Activated CD4-positive, alpha-beta T cell treated with anti-CD3 and anti-CD28 coated beads for 36 hours (primary cell): ENCODE measurements at regions not wholly inside any gene's neighbourhood (a gene's known extent, or its start where the extent isn't known, plus 50 kb on each side); places are given as distances from the start of the nearest gene placed in this dataset.

Experiments used
- ATAC-seq: fragments of 200-7000 bp; cut with Tn5 transposase; one replicate; pipeline ENCODE4 v1.10.0; 2021; ENCODE audit warnings: mild to moderate bottlenecking, moderate library complexity
- CTCF ChIA-PET: fragments of 350-600 bp; sonication (Branson Sonifier 250); formaldehyde crosslinking; loops from one replicate; lab custom pipeline; 2021; ENCODE audit warnings: antibody characterized with exemption; lab: Charles Lee
- POLR2A ChIA-PET: fragments of 350-600 bp; sonication (Branson Sonifier 250); formaldehyde crosslinking; loops from one replicate; lab custom pipeline; 2021; ENCODE audit warnings: antibody characterized with exemption, inconsistent platforms; lab: Charles Lee
- DNase-seq: peaks from one replicate; pipeline ENCODE4 v3.0.0-alpha.2; 2020
- H3K27ac Mint-ChIP-seq: one replicate; pipeline ENCODE4 v1.8.0; 2021; ENCODE audit warnings: mixed read lengths
- H3K27me3 Mint-ChIP-seq: one replicate; pipeline ENCODE4 v1.8.0; 2021; ENCODE audit warnings: mixed read lengths
- H3K36me3 Mint-ChIP-seq: one replicate; pipeline ENCODE4 v1.8.0; 2021; ENCODE audit warnings: low read depth, mixed read lengths
- H3K4me1 Mint-ChIP-seq: one replicate; pipeline ENCODE4 v1.8.0; 2021; ENCODE audit warnings: mixed read lengths
- H3K4me3 Mint-ChIP-seq: one replicate; pipeline ENCODE4 v1.8.0; 2021; ENCODE audit warnings: mild to moderate bottlenecking, moderate library complexity, mixed read lengths
- H3K9me3 Mint-ChIP-seq: one replicate; pipeline ENCODE4 v1.8.0; 2021; ENCODE audit warnings: low read depth, mixed read lengths
- intact Hi-C, 2 experiments: fragments of 100-400 bp; cut with DNase I in 1 of 2; cut with micrococcal nuclease in 1 of 2; formaldehyde crosslinking; loops; one replicate each; pipeline versions ENCODE4 v1.14.2 to v1.15.1; 2022 to 2024; cut with DNase I, micrococcal nuclease

GRCh38 chr1:5812295-5812694 is 179.9 kb downstream of the NPHP4 start:
- CTCF ChIA-PET, result interaction anchor here (0.6 kb wide), 1 partner anchor 299 kb away, joined by 3 read pairs; no protein-coding TSS in a partner anchor
- Mint-ChIP-seq H3K4me3 (no peak overlapping the region), H3K9me3 (no peaks in the 10 kb centered on the region), H3K4me1 (no peaks in the 10 kb centered on the region), H3K27ac (no peak overlapping the region), H3K27me3 (peaks cover 9% of the 10 kb centered on the region), H3K36me3 (no peaks in the 10 kb centered on the region)
- POLR2A ChIA-PET, result no interaction called here
- no peak for DNase-seq
- intact Hi-C loops, result no loop called here
- no peak for ATAC-seq

- Mint-ChIP-seq H3K4me3 (no peak overlapping the region), H3K27ac (no peak overlapping the region), H3K9me3 (no peaks in the 10 kb centered on the region), H3K27me3 (peaks cover 4% of the 10 kb centered on the region), H3K36me3 (no peaks in the 10 kb centered on the region), H3K4me1 (no peaks in the 10 kb centered on the region)
- ATAC-seq, result no peak
- no peak for DNase-seq
- ChIA-PET CTCF (no interaction called here), POLR2A (no interaction called here)
- intact Hi-C loops, result no loop called here
Measured at GRCh38 chr1:5811419-5811818, 180.8 kb downstream of the NPHP4 start.

GRCh38 chr1:5810553-5811270 is 181.5 kb downstream of the NPHP4 start:
- intact Hi-C loops, result no loop called here
- Mint-ChIP-seq H3K36me3 (no peaks in the 10 kb centered on the region), H3K4me3 (no peak overlapping the region), H3K27me3 (peaks cover 2% of the 10 kb centered on the region), H3K27ac (no peak overlapping the region), H3K4me1 (no peaks in the 10 kb centered on the region), H3K9me3 (no peaks in the 10 kb centered on the region)
- no peak for DNase-seq
- ATAC-seq, result no peak
- ChIA-PET POLR2A (no interaction called here), CTCF (no interaction called here)

GRCh38 chr1:5810131-5810530 is 182.1 kb downstream of the NPHP4 start:
- ChIA-PET POLR2A (no interaction called here), CTCF (no interaction called here)
- intact Hi-C loops, result no loop called here
- no peak for DNase-seq
- ATAC-seq, result no peak
- no peak overlapping the region for H3K27ac Mint-ChIP-seq
- H3K36me3 Mint-ChIP-seq, result no peaks in the 10 kb centered on the region
- no peak overlapping the region for H3K4me3 Mint-ChIP-seq
- no peaks in the 10 kb centered on the region for H3K4me1 Mint-ChIP-seq
- no peaks in the 10 kb centered on the region for H3K9me3 Mint-ChIP-seq
- H3K27me3 Mint-ChIP-seq, result peaks cover 2% of the 10 kb centered on the region

GRCh38 chr1:5809207-5809788 is 182.9 kb downstream of the NPHP4 start:
- no peak overlapping the region for H3K4me3 Mint-ChIP-seq
- ATAC-seq, result no peak
- no peaks in the 10 kb centered on the region for H3K9me3 Mint-ChIP-seq
- CTCF ChIA-PET, result no interaction called here
- no peak for DNase-seq
- POLR2A ChIA-PET, result no interaction called here
- H3K27me3 Mint-ChIP-seq, result no peaks in the 10 kb centered on the region
- no peaks in the 10 kb centered on the region for H3K36me3 Mint-ChIP-seq
- no peak overlapping the region for H3K27ac Mint-ChIP-seq
- intact Hi-C loops, result no loop called here
- no peaks in the 10 kb centered on the region for H3K4me1 Mint-ChIP-seq

- no peak for ATAC-seq
- ChIA-PET CTCF (no interaction called here), POLR2A (no interaction called here)
- H3K27me3 Mint-ChIP-seq, result no peaks in the 10 kb centered on the region
- no peaks in the 10 kb centered on the region for H3K9me3 Mint-ChIP-seq
- intact Hi-C loops, result no loop called here
- no peak for DNase-seq
- H3K36me3 Mint-ChIP-seq, result no peaks in the 10 kb centered on the region
- no peak overlapping the region for H3K27ac Mint-ChIP-seq
- no peaks in the 10 kb centered on the region for H3K4me1 Mint-ChIP-seq
- no peak overlapping the region for H3K4me3 Mint-ChIP-seq
Measured at GRCh38 chr1:5803851-5804250, 188.4 kb downstream of the NPHP4 start.

- no peaks in the 10 kb centered on the region for H3K9me3 Mint-ChIP-seq
- no peak overlapping the region for H3K27ac Mint-ChIP-seq
- intact Hi-C loops, result no loop called here
- POLR2A ChIA-PET, result no interaction called here
- H3K4me1 Mint-ChIP-seq, result no peaks in the 10 kb centered on the region
- H3K4me3 Mint-ChIP-seq, result no peak overlapping the region
- H3K36me3 Mint-ChIP-seq, result no peaks in the 10 kb centered on the region
- DNase-seq, result no peak
- CTCF ChIA-PET, result no interaction called here
- no peak for ATAC-seq
- H3K27me3 Mint-ChIP-seq, result no peaks in the 10 kb centered on the region
Measured at GRCh38 chr1:5802606-5803005, 189.6 kb downstream of the NPHP4 start.

GRCh38 chr1:5798904-5799303 is 193.3 kb downstream of the NPHP4 start:
- CTCF ChIA-PET, result no interaction called here
- intact Hi-C loops, result no loop called here
- H3K4me1 Mint-ChIP-seq, result no peaks in the 10 kb centered on the region
- DNase-seq (no peak), ATAC-seq (no peak)
- no peak overlapping the region for H3K4me3 Mint-ChIP-seq
- POLR2A ChIA-PET, result no interaction called here
- H3K27ac Mint-ChIP-seq, result no peak overlapping the region
- H3K9me3 Mint-ChIP-seq, result peaks cover 2% of the 10 kb centered on the region
- no peaks in the 10 kb centered on the region for H3K36me3 Mint-ChIP-seq
- H3K27me3 Mint-ChIP-seq, result no peaks in the 10 kb centered on the region

GRCh38 chr1:5798151-5798730 is 194.0 kb downstream of the NPHP4 start:
- Mint-ChIP-seq H3K4me1 (no peaks in the 10 kb centered on the region), H3K4me3 (no peak overlapping the region), H3K27ac (no peak overlapping the region), H3K27me3 (no peaks in the 10 kb centered on the region), H3K36me3 (no peaks in the 10 kb centered on the region), H3K9me3 (peaks cover 2% of the 10 kb centered on the region)
- ChIA-PET POLR2A (no interaction called here), CTCF (no interaction called here)
- DNase-seq (no peak), ATAC-seq (no peak)
- intact Hi-C loops, result no loop called here

GRCh38 chr1:5796028-5796427 is 196.2 kb downstream of the NPHP4 start:
- H3K36me3 Mint-ChIP-seq, result no peaks in the 10 kb centered on the region
- no peak overlapping the region for H3K27ac Mint-ChIP-seq
- intact Hi-C loops, result no loop called here
- DNase-seq (no peak), ATAC-seq (peak; percentile 64)
- H3K4me3 Mint-ChIP-seq, result no peak overlapping the region
- H3K9me3 Mint-ChIP-seq, result peaks cover 2% of the 10 kb centered on the region
- CTCF ChIA-PET, result no interaction called here
- POLR2A ChIA-PET, result no interaction called here
- no peaks in the 10 kb centered on the region for H3K4me1 Mint-ChIP-seq
- peaks cover 2% of the 10 kb centered on the region for H3K27me3 Mint-ChIP-seq

- POLR2A ChIA-PET, result no interaction called here
- no peak overlapping the region for H3K27ac Mint-ChIP-seq
- peaks cover 2% of the 10 kb centered on the region for H3K27me3 Mint-ChIP-seq
- no peaks in the 10 kb centered on the region for H3K4me1 Mint-ChIP-seq
- H3K36me3 Mint-ChIP-seq, result no peaks in the 10 kb centered on the region
- intact Hi-C loops, result no loop called here
- ATAC-seq (no peak), DNase-seq (no peak)
- CTCF ChIA-PET, result no interaction called here
- H3K4me3 Mint-ChIP-seq, result no peak overlapping the region
- H3K9me3 Mint-ChIP-seq, result peaks cover 12% of the 10 kb centered on the region
Measured at GRCh38 chr1:5794279-5794678, 197.9 kb downstream of the NPHP4 start.

GRCh38 chr1:5793516-5793915 is 198.7 kb downstream of the NPHP4 start:
- CTCF ChIA-PET, result no interaction called here
- DNase-seq (no peak), ATAC-seq (no peak)
- POLR2A ChIA-PET, result no interaction called here
- intact Hi-C loops, result no loop called here
- H3K4me1 Mint-ChIP-seq, result no peaks in the 10 kb centered on the region
- H3K27me3 Mint-ChIP-seq, result peaks cover 2% of the 10 kb centered on the region
- no peak overlapping the region for H3K4me3 Mint-ChIP-seq
- peaks cover 15% of the 10 kb centered on the region for H3K9me3 Mint-ChIP-seq
- H3K36me3 Mint-ChIP-seq, result no peaks in the 10 kb centered on the region
- H3K27ac Mint-ChIP-seq, result no peak overlapping the region
